ENCODE measurements at regions not wholly inside any gene's neighbourhood (a gene's known extent, or its start where the extent isn't known, plus 50 kb on each side); places are given as distances from the start of the nearest gene placed in this dataset.
"Not testable (repeated sequence)": the region's sequence is repeated elsewhere in the genome, so short reads cannot be mapped to it uniquely, and the experiment has no call there.

GRCh38 chr6:15014958-15015357 lies 230.9 kb upstream of the JARID2 start:
- no peak for ATAC-seq (replicated peaks in 6 of 8)
- Histone ChIP-seq H3K4me1 (replicated peaks in 1 of 2) (peaks cover 4% of the 10 kb centered on the region in 2 donors), H3K4me3 (no peak overlapping the region), H3K27ac (no peak overlapping the region)
- WGBS, 10 experiments = 75 to 100% (median 100%) methylated on average over 1 of the region's 1 CpG; no CpG with 5 or more reads in 2 of the 10 experiments
- in situ Hi-C loops (cut with MboI; ENCODE audit: low pct_unique_long_range_greater_than_20kb in 2 of 9, low sequenced_read_pairs in 9 of 9, unreplicated experiment in 9 of 9) = no loop called here

- no peak overlapping the region for H3K27ac ChIP-seq
- 61 to 100% (median 86%) methylated on average over 1 to 6 of the region's 6 CpGs for WGBS, 10 experiments
- no peak overlapping the region for H3K4me3 ChIP-seq
- in situ Hi-C loops (cut with MboI; ENCODE audit: low pct_unique_long_range_greater_than_20kb in 2 of 9, low sequenced_read_pairs in 9 of 9, unreplicated experiment in 9 of 9) = no loop called here
- ATAC-seq (replicated peaks in 6 of 8) = no peak
- peaks cover 7 to 8% of the 10 kb centered on the region in 2 donors for H3K4me1 ChIP-seq (replicated peaks in 1 of 2)
Measured at GRCh38 chr6:15016813-15017212, 229.1 kb upstream of the JARID2 start.

GRCh38 chr6:15017261-15017660 lies 228.6 kb upstream of the JARID2 start:
- no peak overlapping the region for H3K27ac ChIP-seq
- WGBS, 10 experiments = 17 to 40% (median 21%) methylated on average over 6 to 10 of the region's 11 CpGs; no CpG with 5 or more reads in 2 of the 10 experiments
- H3K4me3 ChIP-seq = no peak overlapping the region
- ATAC-seq (replicated peaks in 6 of 8) = peak in 7 of 8 experiments; percentile 9 to 60 (median 46)
- H3K4me1 ChIP-seq (replicated peaks in 1 of 2) = peaks cover 10 to 11% of the 10 kb centered on the region in 2 donors
- in situ Hi-C loops (cut with MboI; ENCODE audit: low pct_unique_long_range_greater_than_20kb in 2 of 9, low sequenced_read_pairs in 9 of 9, unreplicated experiment in 9 of 9) = no loop called here

GRCh38 chr6:15017803-15018202 lies 228.1 kb upstream of the JARID2 start:
- Histone ChIP-seq H3K4me3 (no peak overlapping the region), H3K27ac (no peak overlapping the region), H3K4me1 (replicated peaks in 1 of 2) (peaks cover 11 to 13% of the 10 kb centered on the region in 2 donors)
- ATAC-seq (replicated peaks in 6 of 8) = no peak
- in situ Hi-C loops (cut with MboI; ENCODE audit: low pct_unique_long_range_greater_than_20kb in 2 of 9, low sequenced_read_pairs in 9 of 9, unreplicated experiment in 9 of 9) = no loop called here
- WGBS, 10 experiments = 56 to 100% (median 81%) methylated on average over 1 to 5 of the region's 9 CpGs; no CpG with 5 or more reads in 2 of the 10 experiments

GRCh38 chr6:15020119-15020770 lies 225.6 kb upstream of the JARID2 start:
- 17 to 100% (median 88%) methylated on average over 1 to 8 of the region's 8 CpGs; no CpG with 5 or more reads in 1 of the 10 experiments for WGBS, 10 experiments
- peak in 3 of 8 experiments; percentile 60 to 75 (median 62) for ATAC-seq (replicated peaks in 6 of 8)
- Histone ChIP-seq H3K4me1 (replicated peaks in 1 of 2) (peaks cover 11 to 13% of the 10 kb centered on the region in 2 donors), H3K27ac (no peak overlapping the region), H3K4me3 (no peak overlapping the region)
- in situ Hi-C loops (cut with MboI; ENCODE audit: low pct_unique_long_range_greater_than_20kb in 2 of 9, low sequenced_read_pairs in 9 of 9, unreplicated experiment in 9 of 9) = no loop called here

GRCh38 chr6:15021074-15021473 lies 224.8 kb upstream of the JARID2 start:
- no peak overlapping the region for H3K27ac ChIP-seq
- in situ Hi-C loops (cut with MboI; ENCODE audit: low pct_unique_long_range_greater_than_20kb in 2 of 9, low sequenced_read_pairs in 9 of 9, unreplicated experiment in 9 of 9) = no loop called here
- ATAC-seq (replicated peaks in 6 of 8) = no peak
- peaks cover 11 to 13% of the 10 kb centered on the region in 2 donors for H3K4me1 ChIP-seq (replicated peaks in 1 of 2)
- 92 to 100% (median 99%) methylated on average over 1 to 6 of the region's 7 CpGs; no CpG with 5 or more reads in 4 of the 10 experiments for WGBS, 10 experiments
- no peak overlapping the region for H3K4me3 ChIP-seq

- ATAC-seq (replicated peaks in 6 of 8); H3K27ac ChIP-seq; in situ Hi-C loops (cut with MboI; ENCODE audit: low pct_unique_long_range_greater_than_20kb in 2 of 9, low sequenced_read_pairs in 9 of 9, unreplicated experiment in 9 of 9); H3K4me1 ChIP-seq (replicated peaks in 1 of 2); H3K4me3 ChIP-seq: not testable (repeated sequence)
- whole genome bisulfite sequencing, 10 experiments = 87 to 100% (median 100%) methylated on average over 1 to 7 of the region's 14 CpGs; no CpG with 5 or more reads in 3 of the 10 experiments
Measured at GRCh38 chr6:15023018-15023417, 222.9 kb upstream of the JARID2 start.

- in situ Hi-C loops (cut with MboI; ENCODE audit: low pct_unique_long_range_greater_than_20kb in 2 of 9, low sequenced_read_pairs in 9 of 9, unreplicated experiment in 9 of 9) = no loop called here
- H3K4me1 ChIP-seq (replicated peaks in 1 of 2) = peaks cover 7 to 9% of the 10 kb centered on the region in 2 donors
- WGBS, 10 experiments = 96 to 100% (median 99%) methylated on average over 3 to 8 of the region's 8 CpGs; no CpG with 5 or more reads in 4 of the 10 experiments
- no peak for ATAC-seq (replicated peaks in 6 of 8)
- no peak overlapping the region for H3K27ac ChIP-seq
- H3K4me3 ChIP-seq = no peak overlapping the region
Measured at GRCh38 chr6:15023448-15023847, 222.4 kb upstream of the JARID2 start.

GRCh38 chr6:15025446-15025845 lies 220.4 kb upstream of the JARID2 start:
- ATAC-seq (replicated peaks in 6 of 8) = no peak
- in situ Hi-C loops (cut with MboI; ENCODE audit: low pct_unique_long_range_greater_than_20kb in 2 of 9, low sequenced_read_pairs in 9 of 9, unreplicated experiment in 9 of 9) = no loop called here
- Histone ChIP-seq H3K4me3 (no peak overlapping the region), H3K4me1 (replicated peaks in 1 of 2) (peaks cover 7 to 9% of the 10 kb centered on the region in 2 donors), H3K27ac (no peak overlapping the region)
- WGBS, 10 experiments = 0 to 100% (median 93%) methylated on average over 1 to 3 of the region's 3 CpGs; no CpG with 5 or more reads in 1 of the 10 experiments

GRCh38 chr6:15026832-15027231 lies 219.0 kb upstream of the JARID2 start:
- 20 to 100% (median 82%) methylated on average over 1 to 6 of the region's 6 CpGs for WGBS, 10 experiments
- Histone ChIP-seq H3K27ac (no peak overlapping the region), H3K4me3 (no peak overlapping the region), H3K4me1 (replicated peaks in 1 of 2) (peaks cover 5% of the 10 kb centered on the region in 2 donors)
- ATAC-seq (replicated peaks in 6 of 8) = peak in 5 of 8 experiments; percentile 71 to 99 (median 79)
- in situ Hi-C loops (cut with MboI; ENCODE audit: low pct_unique_long_range_greater_than_20kb in 2 of 9, low sequenced_read_pairs in 9 of 9, unreplicated experiment in 9 of 9) = no loop called here

GRCh38 chr6:15027472-15027871 lies 218.4 kb upstream of the JARID2 start:
- Histone ChIP-seq H3K27ac (no peak overlapping the region), H3K4me1 (replicated peaks in 1 of 2) (no peaks in the 10 kb centered on the region), H3K4me3 (no peak overlapping the region)
- no peak for ATAC-seq (replicated peaks in 6 of 8)
- in situ Hi-C loops (cut with MboI; ENCODE audit: low pct_unique_long_range_greater_than_20kb in 2 of 9, low sequenced_read_pairs in 9 of 9, unreplicated experiment in 9 of 9) = no loop called here
- 75 to 100% (median 83%) methylated on average over 1 of the region's 2 CpGs; no CpG with 5 or more reads in 5 of the 10 experiments for WGBS, 10 experiments

- ATAC-seq (replicated peaks in 6 of 8) = no peak
- 33 to 100% (median 80%) methylated on average over 1 to 2 of the region's 2 CpGs; no CpG with 5 or more reads in 3 of the 10 experiments for WGBS, 10 experiments
- no peak overlapping the region for H3K27ac ChIP-seq
- peaks cover 0 to 5% of the 10 kb centered on the region in 2 donors for H3K4me1 ChIP-seq (replicated peaks in 1 of 2)
- in situ Hi-C loops (cut with MboI; ENCODE audit: low pct_unique_long_range_greater_than_20kb in 2 of 9, low sequenced_read_pairs in 9 of 9, unreplicated experiment in 9 of 9) = no loop called here
- no peak overlapping the region for H3K4me3 ChIP-seq
Measured at GRCh38 chr6:15032015-15032414, 213.9 kb upstream of the JARID2 start.

GRCh38 chr6:15033850-15034203 lies 212.0 kb upstream of the JARID2 start:
- WGBS, 10 experiments = 42 to 100% (median 93%) methylated on average over 1 to 7 of the region's 10 CpGs; no CpG with 5 or more reads in 3 of the 10 experiments
- in situ Hi-C loops (cut with MboI; ENCODE audit: low pct_unique_long_range_greater_than_20kb in 2 of 9, low sequenced_read_pairs in 9 of 9, unreplicated experiment in 9 of 9) = no loop called here
- Histone ChIP-seq H3K27ac (no peak overlapping the region), H3K4me3 (no peak overlapping the region), H3K4me1 (replicated peaks in 1 of 2) (peaks cover 0 to 6% of the 10 kb centered on the region in 2 donors)
- ATAC-seq (replicated peaks in 6 of 8) = no peak

All from motor neuron (in vitro differentiated cells).